MM.1S (cell line): ENCODE measurements at regions not wholly inside any gene's neighbourhood (a gene's known extent, or its start where the extent isn't known, plus 50 kb on each side); places are given as distances from the start of the nearest gene placed in this dataset.

Experiments
- CTCF ChIP-seq: fragments of 300-600 bp; sonication (generic); IDR thresholded peaks from 2 replicates; pipeline ENCODE4 v1.5.1; 2016; ENCODE audit warnings: antibody characterized with exemption, low read length, mixed read lengths
- EZH2 ChIP-seq: fragments of 300-600 bp; sonication (generic); optimal IDR thresholded peaks from 2 replicates; pipeline ENCODE3; 2017; ENCODE audit warnings: low read depth, mild to moderate bottlenecking, antibody characterized with exemption, low read length, mixed read lengths
- EZH2phosphoT487 ChIP-seq: fragments of 300-600 bp; sonication (generic); IDR thresholded peaks from 2 replicates; pipeline ENCODE4 v1.6.1; 2018; ENCODE audit warnings: antibody characterized with exemption, low read length

GRCh38 chr1:229839800-229840199, 213.8 kb downstream of the URB2 start:
- no peak for TF ChIP-seq EZH2phosphoT487
- TF ChIP-seq CTCF, result no peak
- no peak for TF ChIP-seq EZH2
